HEK293T (cell line): ENCODE measurements at regions not wholly inside any gene's neighbourhood (a gene's known extent, or its start where the extent isn't known, plus 50 kb on each side); places are given as distances from the start of the nearest gene placed in this dataset.

ENCODE experiments used
- CTCF ChIA-PET: fragments of 350-600 bp; formaldehyde crosslinking; extraction: SDS; loops from one replicate; lab custom pipeline; 2021; ENCODE audit warnings: antibody characterized with exemption, inconsistent platforms; lab: Yijun Ruan, JAX
- POLR2A ChIA-PET: fragments of 350-600 bp; formaldehyde crosslinking; extraction: SDS; loops from one replicate; lab custom pipeline; 2020; ENCODE audit warnings: antibody characterized with exemption, inconsistent platforms; lab: Yijun Ruan, JAX
- DNase-seq: peaks from one replicate; pipeline ENCODE4 v3.0.0; 2012; ENCODE audit warnings: mixed read lengths; ENCODE audit errors: extremely low spot score
- ARNT ChIP-seq: fragments of 450-650 bp; IDR thresholded peaks from 2 replicates; pipeline ENCODE4 v1.6.1; 2017; ENCODE audit warnings: mild to moderate bottlenecking
- BHLHE40 ChIP-seq: fragments of 450-650 bp; IDR thresholded peaks from 2 replicates; pipeline ENCODE4 v1.6.1; 2016; ENCODE audit warnings: mild to moderate bottlenecking, moderate library complexity, borderline replicate concordance
- CTBP1 ChIP-seq: fragments of 450-650 bp; IDR thresholded peaks from 2 replicates; pipeline ENCODE4 v1.6.1; 2016; ENCODE audit warnings: borderline replicate concordance
- ELF4 ChIP-seq: fragments of 450-650 bp; IDR thresholded peaks from 2 replicates; pipeline ENCODE4 v1.6.1; 2017; ENCODE audit warnings: antibody characterized with exemption
- FOXA1 ChIP-seq: fragments of 450-650 bp; IDR thresholded peaks from 2 replicates; pipeline ENCODE4 v1.6.1; 2016; ENCODE audit warnings: mild to moderate bottlenecking
- FOXK2 ChIP-seq: fragments of 450-650 bp; IDR thresholded peaks from 2 replicates; pipeline ENCODE4 v1.6.1; 2016; ENCODE audit warnings: mild to moderate bottlenecking
- FOXM1 ChIP-seq: fragments of 450-650 bp; IDR thresholded peaks from 2 replicates; pipeline ENCODE4 v1.6.1; 2017; ENCODE audit warnings: mild to moderate bottlenecking, borderline replicate concordance
- HDGF ChIP-seq: fragments of 450-650 bp; IDR thresholded peaks from 2 replicates; pipeline ENCODE4 v1.6.1; 2017; ENCODE audit warnings: antibody characterized with exemption, borderline replicate concordance
- L3MBTL2 ChIP-seq: fragments of 450-650 bp; conservative IDR thresholded peaks from 2 replicates; pipeline ENCODE4 v1.6.1; 2016; ENCODE audit warnings: mild to moderate bottlenecking
- LEF1 ChIP-seq: fragments of 450-650 bp; IDR thresholded peaks from 2 replicates; pipeline ENCODE4 v1.6.1; 2017; ENCODE audit warnings: mild to moderate bottlenecking, borderline replicate concordance
- NFRKB ChIP-seq: fragments of 450-650 bp; IDR thresholded peaks from 2 replicates; pipeline ENCODE4 v1.6.1; 2016; ENCODE audit warnings: mild to moderate bottlenecking, moderate library complexity
- PKNOX1 ChIP-seq: fragments of 450-650 bp; IDR thresholded peaks from 2 replicates; pipeline ENCODE4 v1.6.1; 2016
- SP1 ChIP-seq: fragments of 450-650 bp; IDR thresholded peaks from 2 replicates; pipeline ENCODE4 v1.6.1; 2017
- SUZ12 ChIP-seq: fragments of 450-650 bp; IDR thresholded peaks from 2 replicates; pipeline ENCODE4 v1.6.1; 2016; ENCODE audit warnings: mild to moderate bottlenecking
- TARDBP ChIP-seq: fragments of 450-650 bp; IDR thresholded peaks from 2 replicates; pipeline ENCODE4 v1.6.1; 2016
- ZNF384 ChIP-seq: fragments of 450-650 bp; IDR thresholded peaks from 2 replicates; pipeline ENCODE4 v1.6.1; 2016

GRCh38 chr2:234673961-234674759 lies 177.3 kb upstream of the ARL4C start:
- no peak for TF ChIP-seq SP1
- TF ChIP-seq NFRKB = no peak
- no peak for TF ChIP-seq LEF1
- TF ChIP-seq PKNOX1 = no peak
- TF ChIP-seq SUZ12 = no peak
- no peak for TF ChIP-seq TARDBP
- TF ChIP-seq ARNT = no peak
- TF ChIP-seq L3MBTL2 = no peak
- DNase-seq = no peak
- POLR2A ChIA-PET = no interaction called here
- CTCF ChIA-PET = no interaction called here

- POLR2A ChIA-PET = no interaction called here
- DNase-seq = no peak
- CTCF ChIA-PET = no interaction called here
- TF ChIP-seq PKNOX1 = no peak
- no peak for TF ChIP-seq TARDBP
- TF ChIP-seq LEF1 = no peak
- TF ChIP-seq FOXK2 = no peak
- TF ChIP-seq HDGF = no peak
- no peak for TF ChIP-seq FOXA1
- TF ChIP-seq SP1 = no peak
These were observed 176.6 kb upstream of the ARL4C start for GRCh38 chr2:234673501-234673900.

GRCh38 chr2:234672498-234673150 lies 175.7 kb upstream of the ARL4C start:
- no peak for TF ChIP-seq SUZ12
- TF ChIP-seq ARNT = no peak
- TF ChIP-seq HDGF = no peak
- TF ChIP-seq FOXM1 = no peak
- TF ChIP-seq PKNOX1 = no peak
- TF ChIP-seq FOXK2 = no peak
- TF ChIP-seq L3MBTL2 = no peak
- TF ChIP-seq LEF1 = no peak
- TF ChIP-seq BHLHE40 = no peak
- TF ChIP-seq SP1 = no peak
- no peak for TF ChIP-seq ELF4
- no peak for TF ChIP-seq ZNF384
- TF ChIP-seq FOXA1 = no peak
- POLR2A ChIA-PET = interaction anchor here (0.6 kb wide), 1 partner anchor 43 kb away, joined by 3 read pairs; no protein-coding TSS in a partner anchor
- no peak for DNase-seq
- CTCF ChIA-PET = no interaction called here

- ChIA-PET POLR2A (interaction anchor here (0.6 kb wide), 1 partner anchor 42 kb away, joined by 3 read pairs; no protein-coding TSS in a partner anchor), CTCF (no interaction called here)
- TF ChIP-seq PKNOX1 (no peak), SUZ12 (no peak), L3MBTL2 (no peak), NFRKB (no peak)
- no peak for DNase-seq
These were observed 174.8 kb upstream of the ARL4C start for GRCh38 chr2:234671716-234672115.

- no peak for DNase-seq
- TF ChIP-seq CTBP1 (no peak), FOXA1 (no peak), NFRKB (no peak), FOXM1 (no peak), LEF1 (no peak), ELF4 (no peak)
- CTCF ChIA-PET = no interaction called here
- POLR2A ChIA-PET = no interaction called here
These were observed 174.3 kb upstream of the ARL4C start for GRCh38 chr2:234671231-234671630.

- TF ChIP-seq ELF4 (no peak), HDGF (no peak), SUZ12 (no peak), L3MBTL2 (no peak)
- ChIA-PET CTCF (no interaction called here), POLR2A (no interaction called here)
- no peak for DNase-seq
These were observed 173.9 kb upstream of the ARL4C start for GRCh38 chr2:234670806-234671205.
